ENCODE measurements at regions not wholly inside any gene's neighbourhood (a gene's known extent, or its start where the extent isn't known, plus 50 kb on each side); places are given as distances from the start of the nearest gene placed in this dataset.

- ATAC-seq (ENCODE audit: low FRiP score), result no peak
- no peak for TF ChIP-seq CTCF (IDR thresholded peaks at IDR 0.05)
- DNase-seq (ENCODE audit: low spot score), result no peak
These were observed 253.1 kb upstream of the DUSP10 start for GRCh38 chr1:221994939-221995338.

DNA sequence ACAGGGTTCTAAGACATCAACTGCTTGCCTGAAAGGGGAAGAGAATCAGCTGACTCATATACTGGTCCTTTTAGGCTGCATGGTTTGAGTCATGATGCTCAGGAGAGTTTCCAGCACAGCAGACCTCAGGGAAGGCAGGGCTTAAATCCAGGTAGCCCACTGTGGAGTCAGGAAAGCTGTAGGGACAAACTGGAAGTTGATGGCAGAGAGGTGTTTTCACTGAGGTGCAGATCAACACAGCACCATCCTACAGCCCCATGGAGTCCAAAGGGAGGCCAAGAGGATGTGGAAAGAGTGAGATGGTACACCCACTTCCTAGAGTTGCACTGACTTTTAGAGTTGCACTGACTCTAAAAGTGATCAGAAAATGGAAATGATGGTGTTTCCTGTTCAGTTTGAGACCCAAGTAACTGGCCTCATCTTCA, 252.4 kb upstream of the DUSP10 start:
- TF ChIP-seq CTCF (IDR thresholded peaks at IDR 0.05), result no peak
- DNase-seq (ENCODE audit: low spot score) (no peak), ATAC-seq (ENCODE audit: low FRiP score) (no peak)

DNA sequence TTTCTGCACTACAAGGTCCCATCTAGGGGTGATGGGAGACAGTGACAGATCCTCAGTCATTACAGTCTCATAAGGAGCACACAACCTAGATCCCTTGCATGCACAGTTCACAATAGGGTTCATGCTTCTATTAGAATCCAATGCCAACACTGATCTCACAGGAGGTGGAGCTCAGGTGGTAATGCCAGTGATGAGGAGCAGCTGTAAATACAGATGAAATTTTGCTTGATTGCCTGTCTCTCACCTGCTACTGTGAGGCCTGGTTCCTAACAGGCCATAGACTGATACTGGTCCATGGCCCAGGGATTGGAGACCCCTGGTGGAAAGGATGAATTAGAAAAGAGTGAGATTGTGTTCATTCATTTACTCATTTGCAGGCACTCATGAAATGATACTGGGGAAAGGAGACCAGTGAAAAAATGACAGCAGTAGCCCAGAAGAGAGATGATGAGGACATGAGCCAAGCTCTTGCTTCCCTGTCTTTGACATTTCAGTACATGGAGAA, 251.6 kb upstream of the DUSP10 start:
- ATAC-seq (ENCODE audit: low FRiP score) (no peak), DNase-seq (ENCODE audit: low spot score) (no peak)
- no peak for TF ChIP-seq CTCF (IDR thresholded peaks at IDR 0.05)

DNA sequence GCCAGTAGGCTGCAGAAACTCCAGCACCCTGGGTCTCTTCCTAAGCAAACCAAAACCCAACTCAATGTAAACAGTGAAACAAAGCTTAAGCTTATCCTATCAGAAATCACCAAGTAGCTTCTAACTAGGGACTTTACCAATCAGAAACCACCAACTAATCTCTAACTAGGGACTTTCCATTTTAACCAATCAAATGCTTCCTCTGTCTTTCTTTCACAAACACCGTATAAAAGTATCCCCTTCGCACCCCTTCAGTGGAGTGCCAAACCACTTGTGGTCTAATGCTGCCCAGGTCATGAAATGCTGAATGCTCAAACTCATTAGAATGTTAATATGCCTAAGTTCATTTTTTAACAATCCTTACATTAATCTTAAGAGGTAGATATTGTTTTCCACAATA, 250.5 kb upstream of the DUSP10 start:
- ATAC-seq (ENCODE audit: low FRiP score) (no peak), DNase-seq (ENCODE audit: low spot score) (no peak)
- TF ChIP-seq CTCF (IDR thresholded peaks at IDR 0.05), result no peak

GRCh38 chr1:221991221-221991620, 249.3 kb upstream of the DUSP10 start:
- DNase-seq (ENCODE audit: low spot score), result no peak
- ATAC-seq (ENCODE audit: low FRiP score), result no peak
- TF ChIP-seq CTCF (IDR thresholded peaks at IDR 0.05), result no peak

DNA sequence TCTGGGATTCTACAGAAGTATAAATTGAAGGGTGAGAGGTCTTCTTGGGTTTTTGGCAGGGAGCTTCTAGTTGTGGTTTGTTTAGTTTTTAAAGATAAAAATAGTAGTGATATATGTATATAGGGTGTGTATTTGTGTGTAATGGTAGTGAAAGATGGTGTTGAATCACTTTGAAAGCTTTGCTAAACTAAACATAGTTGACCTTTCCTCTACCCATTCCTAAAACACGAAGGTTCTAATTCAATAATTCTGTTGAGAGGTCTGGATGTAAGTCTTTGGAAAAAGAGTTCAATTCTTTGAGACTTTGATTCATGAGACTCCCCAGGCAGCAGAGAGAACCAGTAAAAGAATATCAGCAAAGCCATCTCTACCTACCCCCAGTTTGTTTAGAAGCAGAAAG, 247.9 kb upstream of the DUSP10 start:
- ATAC-seq (ENCODE audit: low FRiP score) (no peak), DNase-seq (ENCODE audit: low spot score) (no peak)
- no peak for TF ChIP-seq CTCF (IDR thresholded peaks at IDR 0.05)

GRCh38 chr1:221988829-221989228, 246.9 kb upstream of the DUSP10 start:
- no peak for TF ChIP-seq CTCF (IDR thresholded peaks at IDR 0.05)
- DNase-seq (ENCODE audit: low spot score) (no peak), ATAC-seq (ENCODE audit: low FRiP score) (no peak)

Measured in omental fat pad (tissue), 3 donors.